GM12878 (cell line): ENCODE measurements at regions not wholly inside any gene's neighbourhood (a gene's known extent, or its start where the extent isn't known, plus 50 kb on each side); places are given as distances from the start of the nearest gene placed in this dataset.

Source experiments
- CEBPB ChIP-seq, 2 experiments: fragments of 150-350 bp in 1 of 2; IDR thresholded peaks; 2 replicates each; pipeline ENCODE4 v1.6.1; 2012 to 2014; ENCODE audit warnings: low read depth in 2 of 2, low read length in 2 of 2, borderline replicate concordance in 1 of 2, inconsistent platforms in 1 of 2
- CEBPZ ChIP-seq: fragments of 150-350 bp; IDR thresholded peaks from 2 replicates; pipeline ENCODE4 v1.6.1; 2016; ENCODE audit warnings: low read depth, low read length
- CHD2 ChIP-seq: IDR thresholded peaks from 2 replicates; pipeline ENCODE4 v1.6.1; 2011; ENCODE audit warnings: low read depth, low read length, improper control_type of control experiment, borderline replicate concordance
- CTCF ChIP-seq, 3 experiments: IDR thresholded peaks in 2 of 3; conservative IDR thresholded peaks in 1 of 3; 2 replicates each; pipeline ENCODE4 v1.5.1; 2011; ENCODE audit warnings: low read depth in 3 of 3, low read length in 3 of 3, mild to moderate bottlenecking in 3 of 3, control low read depth in 2 of 3, moderate library complexity in 2 of 3, inconsistent platforms in 1 of 3, mixed read lengths in 1 of 3; ENCODE audit not compliant: control insufficient read depth in 2 of 3, insufficient read depth in 1 of 3; ENCODE audit errors: extremely low read depth in 1 of 3
- EGR1 ChIP-seq, 2 experiments: IDR thresholded peaks; 1 replicate in 1 of 2; 2 replicates in 1 of 2; pipeline ENCODE4 v1.6.1; 2011 to 2012; ENCODE audit warnings: low read depth in 2 of 2, low read length in 2 of 2, borderline replicate concordance in 1 of 2, mild to moderate bottlenecking in 1 of 2, moderate library complexity in 1 of 2
- POLR2AphosphoS5 ChIP-seq: IDR thresholded peaks from 2 replicates; pipeline ENCODE4 v1.6.1; 2011; ENCODE audit warnings: mild to moderate bottlenecking, low read length, inconsistent platforms
- REST ChIP-seq: IDR thresholded peaks from 2 replicates; pipeline ENCODE4 v1.6.1; 2012; ENCODE audit warnings: mild to moderate bottlenecking, low read depth, low read length
- SIN3A ChIP-seq: IDR thresholded peaks from 2 replicates; pipeline ENCODE4 v1.6.1; 2012; ENCODE audit warnings: low read depth, low read length, improper control_type of control experiment
- ZBTB11 ChIP-seq: fragments of 450-650 bp; formaldehyde crosslinking; IDR thresholded peaks from 2 replicates; pipeline ENCODE4 v1.5.0; 2022; ENCODE audit warnings: mild to moderate bottlenecking, missing genetic modification characterization

GRCh38 chr22:23446796-23447350, 133.2 kb downstream of the IGLL1 start:
- TF ChIP-seq CTCF (IDR thresholded peaks at IDR 0.05 in 2 of 3, conservative IDR thresholded peaks at IDR 0.05 in 1 of 3; ENCODE audit: control insufficient read depth in 2 of 3, extremely low read depth in 1 of 3, insufficient read depth in 1 of 3, low read depth in 3 of 3, low read length in 3 of 3): no peak
- no peak for TF ChIP-seq POLR2AphosphoS5
- TF ChIP-seq CEBPZ: no peak
- no peak for TF ChIP-seq CHD2
- TF ChIP-seq SIN3A: no peak
- no peak for TF ChIP-seq ZBTB11 (CRISPR knock-in tag)
- TF ChIP-seq REST: no peak
- no peak for TF ChIP-seq CEBPB (IDR thresholded peaks at IDR 0.05; ENCODE audit: borderline replicate concordance in 1 of 2, low read depth in 2 of 2, low read length in 2 of 2)
- no peak for TF ChIP-seq EGR1 (IDR thresholded peaks at IDR 0.05; ENCODE audit: borderline replicate concordance in 1 of 2, low read depth in 2 of 2, low read length in 2 of 2)
